GM12873 (cell line): ENCODE measurements at regions not wholly inside any gene's neighbourhood (a gene's known extent, or its start where the extent isn't known, plus 50 kb on each side); places are given as distances from the start of the nearest gene placed in this dataset.

Experiments used
- CTCF ChIP-seq: IDR thresholded peaks from 2 replicates; pipeline ENCODE4 v1.5.1; 2012; ENCODE audit warnings: low read depth, mild to moderate bottlenecking, moderate library complexity, low read length, control low read depth; ENCODE audit not compliant: insufficient read depth; ENCODE audit errors: missing control alignments

GRCh38 chr12:19846574-19846973, 407.3 kb downstream of the AEBP2 start:
- no peak for TF ChIP-seq CTCF

GRCh38 chr12:19847294-19848059, 408.2 kb downstream of the AEBP2 start:
- TF ChIP-seq CTCF, result no peak

GRCh38 chr12:19848421-19848820, 409.1 kb downstream of the AEBP2 start:
- TF ChIP-seq CTCF, result no peak

GRCh38 chr12:19849208-19849607, 409.9 kb downstream of the AEBP2 start:
- TF ChIP-seq CTCF, result no peak

GRCh38 chr12:19850346-19851065, 411.2 kb downstream of the AEBP2 start:
- no peak for TF ChIP-seq CTCF

- no peak for TF ChIP-seq CTCF
Observed at GRCh38 chr12:19852100-19852855, 413.0 kb downstream of the AEBP2 start.

GRCh38 chr12:19855851-19856250, 416.6 kb downstream of the AEBP2 start:
- no peak for TF ChIP-seq CTCF
